GM21825 (cell line): ENCODE measurements at regions not wholly inside any gene's neighbourhood (a gene's known extent, or its start where the extent isn't known, plus 50 kb on each side); places are given as distances from the start of the nearest gene placed in this dataset.

Source experiments
- ATAC-seq: cut with Tn5 transposase; IDR thresholded peaks from one replicate; pipeline ENCODE4 v1.9.1; 2021; ENCODE audit warnings: mild to moderate bottlenecking, moderate library complexity; ENCODE audit not compliant: unreplicated experiment

DNA sequence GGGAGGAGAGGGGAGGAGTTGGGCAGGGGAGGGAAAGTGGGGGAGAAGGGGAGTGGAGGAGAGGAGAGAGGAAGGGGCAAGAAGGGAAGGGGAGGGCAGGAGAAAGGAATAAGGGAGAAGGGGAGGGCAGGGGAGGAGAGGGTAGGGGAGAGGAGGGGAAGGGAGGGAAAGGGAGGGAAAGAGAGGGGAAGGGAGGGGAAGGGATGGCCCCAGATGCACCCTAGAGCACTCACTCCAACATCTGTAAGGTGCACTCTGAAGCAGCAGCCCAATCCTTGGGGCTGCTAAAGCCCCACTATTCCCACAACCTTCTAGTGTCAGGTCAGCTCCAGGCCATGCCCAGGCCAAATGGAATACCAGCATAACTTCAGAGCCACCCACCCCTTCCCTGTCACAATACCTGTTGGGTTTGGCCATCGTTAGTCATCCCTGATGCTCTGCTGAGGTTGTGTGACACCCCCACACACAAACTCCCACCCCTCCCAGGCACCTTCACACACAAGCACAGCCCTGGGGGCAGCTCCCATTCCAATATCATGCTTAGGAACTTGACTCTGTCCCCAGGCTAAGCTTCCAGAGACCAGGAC is 55.7 kb upstream of the PKDCC start:
- no peak for ATAC-seq

DNA sequence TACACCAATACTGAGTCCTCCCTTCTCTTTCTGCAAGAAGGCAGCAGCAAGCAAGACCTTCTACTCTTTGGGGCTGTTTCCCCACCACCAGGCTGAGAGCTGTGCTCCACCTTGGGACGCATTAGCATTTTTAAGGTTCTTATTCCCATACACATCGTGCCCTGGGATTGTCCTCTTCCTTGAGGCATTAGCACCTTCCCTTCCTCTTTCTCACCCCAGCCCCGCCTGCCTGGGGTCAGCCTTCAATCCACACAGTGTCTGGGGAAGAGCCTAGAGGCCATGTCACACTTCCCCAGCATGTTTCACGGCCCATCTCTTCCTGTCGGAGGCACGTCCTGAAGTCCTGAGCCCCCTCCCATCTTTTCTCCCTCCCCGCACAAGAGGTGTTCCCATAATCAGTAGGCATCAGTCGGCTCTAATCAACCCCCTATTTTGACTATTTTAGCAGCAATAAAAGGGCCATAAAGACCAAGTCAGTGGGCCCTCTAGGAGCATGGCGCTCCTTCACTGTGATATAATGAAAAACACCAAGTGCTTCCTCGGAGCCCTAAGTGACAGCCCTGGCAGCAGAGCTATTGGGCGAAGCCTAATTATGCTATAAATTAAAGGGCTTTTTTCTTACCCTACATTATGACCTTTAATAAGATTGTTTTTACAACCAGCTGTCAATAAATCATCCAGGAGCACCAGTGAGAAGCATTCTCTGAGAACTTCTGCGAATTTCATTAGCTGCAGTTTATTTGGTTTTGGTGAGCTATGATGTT is 55.0 kb upstream of the PKDCC start:
- no peak for ATAC-seq

DNA sequence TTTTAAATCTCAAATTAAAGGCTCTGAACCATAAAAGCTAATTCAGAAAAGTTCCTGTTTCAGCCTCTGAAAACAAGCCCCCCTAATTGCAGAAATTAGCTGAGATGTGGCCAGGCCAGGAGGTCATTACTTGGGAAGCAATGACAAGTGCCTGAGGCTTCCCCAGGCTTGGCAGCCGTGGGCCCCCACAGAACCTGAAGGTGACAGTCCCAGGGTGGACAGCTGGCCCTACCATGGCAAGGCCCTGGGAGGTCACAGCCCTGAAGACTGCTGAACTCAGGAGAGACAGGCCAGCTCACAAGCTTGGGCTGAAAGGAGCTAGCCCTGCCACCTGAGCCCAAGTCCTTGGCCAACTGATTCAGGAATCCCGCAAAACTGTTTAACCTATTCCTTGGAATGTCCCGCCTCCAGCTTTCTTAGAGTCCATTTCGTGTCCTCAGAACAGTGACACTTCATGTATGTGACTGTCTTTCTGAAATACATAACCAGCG is 54.3 kb upstream of the PKDCC start:
- ATAC-seq: no peak

DNA sequence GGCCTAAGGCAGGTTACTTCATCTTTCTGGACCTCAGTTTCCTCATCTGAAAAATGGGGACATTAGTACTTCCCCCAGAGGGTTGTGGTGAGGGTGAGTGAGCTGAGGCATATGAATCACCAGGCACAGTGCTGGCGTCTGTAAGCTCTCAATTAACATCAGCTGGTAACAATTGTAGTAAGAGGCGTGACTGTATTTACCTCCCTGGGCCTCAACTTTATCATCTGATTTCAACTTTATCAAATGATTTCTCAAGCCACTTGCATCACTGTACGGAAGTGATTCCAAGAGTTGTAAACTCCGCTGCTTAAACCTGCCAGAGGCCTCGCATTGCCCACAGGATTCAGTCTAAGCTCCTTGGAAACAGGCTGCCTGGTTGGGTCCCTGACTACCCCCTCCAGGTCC is 53.6 kb upstream of the PKDCC start:
- no peak for ATAC-seq

DNA sequence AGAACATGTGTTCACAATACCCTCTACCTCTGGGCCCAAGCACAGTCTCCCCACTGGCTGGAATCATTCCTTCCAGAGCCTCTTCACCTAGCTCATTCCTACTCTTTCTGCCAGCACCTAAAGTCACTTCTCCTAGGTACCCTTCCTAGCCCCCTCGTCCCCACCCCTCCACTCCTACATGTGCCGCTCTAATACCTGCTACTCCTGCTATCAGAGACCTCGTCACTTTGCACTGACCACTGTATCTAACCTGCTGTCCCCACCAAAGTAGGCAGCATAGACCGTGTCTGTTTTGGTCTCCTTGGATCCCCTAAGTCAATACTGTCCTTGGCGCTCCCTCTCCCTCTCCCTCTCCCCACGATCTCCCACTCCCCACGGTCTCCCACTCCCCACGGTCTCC is 53.2 kb upstream of the PKDCC start:
- ATAC-seq: no peak

DNA sequence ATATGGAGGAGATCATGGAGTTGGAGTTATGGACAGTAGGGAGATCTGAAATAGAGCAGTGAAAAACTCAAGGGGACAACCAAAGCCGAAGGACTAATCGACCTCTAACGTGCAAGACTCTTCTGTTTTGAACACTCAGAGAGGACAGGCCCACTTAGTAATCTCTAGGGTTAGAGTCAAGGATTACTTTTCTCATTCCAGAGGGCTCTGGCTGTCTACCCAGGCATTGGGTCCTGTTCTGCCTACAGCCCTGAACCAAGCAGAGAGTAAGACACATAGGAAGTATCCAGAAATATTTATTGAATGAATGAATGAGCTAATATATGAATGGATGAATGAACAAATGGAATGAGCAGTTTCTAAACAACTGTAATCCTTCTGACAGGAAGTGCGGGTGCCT is 50.3 kb upstream of the PKDCC start:
- no peak for ATAC-seq
